HFFc6 (cell line): ENCODE measurements at regions not wholly inside any gene's neighbourhood (a gene's known extent, or its start where the extent isn't known, plus 50 kb on each side); places are given as distances from the start of the nearest gene placed in this dataset.

Experiments
- DNase-seq: peaks from one replicate; pipeline ENCODE4 v3.0.0-alpha.2; 2018
- H3K27ac Mint-ChIP-seq: 2 replicates; pipeline ENCODE4 v1.8.0; 2020; ENCODE audit warnings: mild to moderate bottlenecking, mixed read lengths
- H3K27me3 Mint-ChIP-seq: 2 replicates; pipeline ENCODE4 v1.8.0; 2021; ENCODE audit warnings: mild to moderate bottlenecking, moderate library complexity, mixed read lengths; ENCODE audit not compliant: insufficient read depth
- H3K36me3 Mint-ChIP-seq: 2 replicates; pipeline ENCODE4 v1.8.0; 2021; ENCODE audit warnings: low read depth, mixed read lengths
- H3K4me1 Mint-ChIP-seq: 2 replicates; pipeline ENCODE4 v1.8.0; 2020; ENCODE audit warnings: low read depth, mixed read lengths
- H3K4me3 Mint-ChIP-seq: 2 replicates; pipeline ENCODE4 v1.8.0; 2020; ENCODE audit warnings: mild to moderate bottlenecking, moderate library complexity, mixed read lengths
- H3K9me3 Mint-ChIP-seq: 2 replicates; pipeline ENCODE4 v1.8.0; 2020; ENCODE audit warnings: mild to moderate bottlenecking, mixed read lengths
- TF ChIP-seq, protein P1 (sequence below): fragments of 200-600 bp; sonication (generic); IDR thresholded peaks from 2 replicates; pipeline ENCODE4 v1.5.0; 2021; ENCODE audit warnings: antibody characterized with exemption, mild to moderate bottlenecking

DNA sequence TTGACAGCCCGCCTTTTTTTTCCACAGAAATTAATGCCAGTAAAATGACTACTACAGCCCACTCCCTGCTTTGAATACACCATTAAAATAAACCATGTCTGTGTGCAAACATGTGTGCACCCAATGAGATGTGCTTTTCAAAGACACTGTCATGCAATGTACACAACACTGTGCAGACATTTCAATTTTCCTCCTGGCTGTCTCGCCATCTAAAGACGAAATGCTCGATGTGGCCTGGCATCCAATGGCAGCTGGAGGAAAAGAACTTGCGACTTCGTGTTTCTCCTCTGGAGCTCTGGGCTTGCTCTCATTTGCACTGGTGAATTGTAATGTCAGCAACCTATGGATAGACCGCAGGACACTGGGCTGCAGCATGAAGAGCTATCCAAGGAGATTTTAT is 147.0 kb upstream of the NAV2 start:
- no peak for DNase-seq
- Mint-ChIP-seq H3K4me1 (peaks cover 16% of the 10 kb centered on the region), H3K27ac (no peak overlapping the region), H3K4me3 (no peak overlapping the region), H3K36me3 (no peaks in the 10 kb centered on the region), H3K9me3 (no peaks in the 10 kb centered on the region), H3K27me3 (peaks cover 12% of the 10 kb centered on the region; the same call in 1 of the 2 replicates)
- TF ChIP-seq, protein P1, sequence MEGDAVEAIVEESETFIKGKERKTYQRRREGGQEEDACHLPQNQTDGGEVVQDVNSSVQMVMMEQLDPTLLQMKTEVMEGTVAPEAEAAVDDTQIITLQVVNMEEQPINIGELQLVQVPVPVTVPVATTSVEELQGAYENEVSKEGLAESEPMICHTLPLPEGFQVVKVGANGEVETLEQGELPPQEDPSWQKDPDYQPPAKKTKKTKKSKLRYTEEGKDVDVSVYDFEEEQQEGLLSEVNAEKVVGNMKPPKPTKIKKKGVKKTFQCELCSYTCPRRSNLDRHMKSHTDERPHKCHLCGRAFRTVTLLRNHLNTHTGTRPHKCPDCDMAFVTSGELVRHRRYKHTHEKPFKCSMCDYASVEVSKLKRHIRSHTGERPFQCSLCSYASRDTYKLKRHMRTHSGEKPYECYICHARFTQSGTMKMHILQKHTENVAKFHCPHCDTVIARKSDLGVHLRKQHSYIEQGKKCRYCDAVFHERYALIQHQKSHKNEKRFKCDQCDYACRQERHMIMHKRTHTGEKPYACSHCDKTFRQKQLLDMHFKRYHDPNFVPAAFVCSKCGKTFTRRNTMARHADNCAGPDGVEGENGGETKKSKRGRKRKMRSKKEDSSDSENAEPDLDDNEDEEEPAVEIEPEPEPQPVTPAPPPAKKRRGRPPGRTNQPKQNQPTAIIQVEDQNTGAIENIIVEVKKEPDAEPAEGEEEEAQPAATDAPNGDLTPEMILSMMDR, result no peak

DNA sequence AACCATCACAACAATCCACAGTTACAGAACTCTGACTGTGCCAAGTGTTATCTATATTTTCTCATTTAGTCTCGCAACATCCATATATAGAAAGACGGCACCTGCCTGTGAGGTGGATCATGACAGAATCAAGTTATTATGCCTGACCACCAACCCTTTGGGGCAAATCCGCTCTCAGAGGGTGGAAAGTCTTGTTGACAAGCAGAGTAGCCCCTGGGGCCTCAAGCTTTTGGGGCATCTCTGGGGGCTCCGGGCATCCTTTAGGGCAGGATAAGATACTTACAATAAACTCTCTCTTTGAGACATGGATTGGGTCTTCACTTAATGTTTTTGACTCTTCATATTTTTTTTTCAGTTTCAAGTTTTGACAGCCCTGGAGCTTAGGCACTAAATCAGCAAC is 150.5 kb upstream of the NAV2 start:
- Mint-ChIP-seq H3K27me3 (peaks cover 5% of the 10 kb centered on the region; the same call in 1 of the 2 replicates), H3K9me3 (no peaks in the 10 kb centered on the region), H3K4me3 (no peak overlapping the region), H3K27ac (no peak overlapping the region), H3K4me1 (peaks cover 23% of the 10 kb centered on the region), H3K36me3 (no peaks in the 10 kb centered on the region)
- DNase-seq, result no peak
- TF ChIP-seq, protein P1, result no peak

DNA sequence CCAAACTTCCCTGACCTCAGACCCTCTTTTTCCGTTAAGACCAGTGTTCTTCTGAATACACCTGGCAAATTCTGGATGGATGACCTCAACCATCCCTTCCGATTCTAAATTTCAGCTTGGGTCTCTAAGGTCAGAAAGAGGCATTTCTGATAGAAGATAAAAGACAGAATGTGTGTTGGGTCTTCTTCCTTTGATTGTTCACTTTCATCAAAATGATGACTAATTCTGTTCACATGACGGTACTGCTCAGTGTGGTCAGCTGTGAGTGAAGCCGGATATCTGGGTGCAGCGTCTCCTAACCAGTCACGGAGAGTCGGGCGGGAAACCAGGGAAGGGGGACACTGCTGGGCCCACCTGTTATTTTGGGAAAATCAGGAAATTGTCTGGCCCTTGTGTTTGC is 151.6 kb upstream of the NAV2 start:
- Mint-ChIP-seq H3K36me3 (no peaks in the 10 kb centered on the region), H3K4me1 (peaks cover 23% of the 10 kb centered on the region), H3K27ac (no peak overlapping the region), H3K9me3 (no peaks in the 10 kb centered on the region), H3K4me3 (no peak overlapping the region), H3K27me3 (peaks cover 2% of the 10 kb centered on the region)
- no peak for DNase-seq
- TF ChIP-seq, protein P1, result no peak

DNA sequence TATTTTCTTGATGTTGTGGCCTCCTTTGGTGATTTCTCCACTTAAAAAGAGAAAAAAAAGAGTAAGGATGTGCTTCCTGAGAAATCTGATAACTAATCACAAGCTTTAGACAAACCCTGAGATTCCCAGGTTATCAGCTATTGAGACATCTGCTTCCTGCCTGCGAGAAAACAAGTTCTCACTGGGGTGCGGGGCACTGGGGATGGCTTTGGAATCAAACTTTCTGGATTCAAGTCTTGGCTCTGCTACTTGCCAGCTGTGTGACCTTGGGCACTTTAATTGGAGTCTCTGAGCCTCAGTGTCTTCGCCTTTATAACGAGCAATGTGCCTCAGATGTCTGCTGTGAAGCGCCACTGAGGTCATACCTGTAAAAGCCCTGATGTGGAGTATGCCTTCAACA is 152.5 kb upstream of the NAV2 start:
- Mint-ChIP-seq H3K4me1 (peaks cover 23% of the 10 kb centered on the region), H3K36me3 (no peaks in the 10 kb centered on the region), H3K27ac (no peak overlapping the region), H3K9me3 (no peaks in the 10 kb centered on the region), H3K27me3 (peaks cover 2% of the 10 kb centered on the region), H3K4me3 (no peak overlapping the region)
- no peak for DNase-seq
- TF ChIP-seq, protein P1, result no peak

DNA sequence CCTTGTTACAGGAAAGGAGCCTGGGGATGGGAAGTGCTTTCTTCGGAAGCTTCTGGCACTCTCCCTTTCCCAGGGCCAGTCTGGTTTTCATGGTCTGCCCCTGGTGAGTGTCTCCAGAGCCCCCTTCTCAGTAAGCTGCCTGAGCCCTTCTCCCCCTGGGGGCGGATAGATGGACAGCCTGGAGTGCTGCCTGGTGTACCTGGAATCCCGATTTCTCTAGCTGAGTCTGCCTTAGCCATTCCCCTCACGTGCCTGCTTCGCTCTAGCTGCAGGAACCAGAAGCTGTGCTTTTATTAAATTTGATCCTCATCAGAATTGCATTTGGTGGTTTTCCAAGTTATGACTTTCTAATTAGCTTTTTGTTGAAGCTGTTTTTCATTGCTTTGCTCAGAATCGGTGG is 152.9 kb upstream of the NAV2 start:
- Mint-ChIP-seq H3K36me3 (no peaks in the 10 kb centered on the region), H3K4me3 (no peak overlapping the region), H3K4me1 (peaks cover 23% of the 10 kb centered on the region), H3K9me3 (no peaks in the 10 kb centered on the region), H3K27ac (no peak overlapping the region), H3K27me3 (peaks cover 2% of the 10 kb centered on the region)
- TF ChIP-seq, protein P1, result no peak
- no peak for DNase-seq
